ENCODE measurements at regions not wholly inside any gene's neighbourhood (a gene's known extent, or its start where the extent isn't known, plus 50 kb on each side); places are given as distances from the start of the nearest gene placed in this dataset.

GRCh38 chr14:97033556-97034081 lies 236.4 kb downstream of the VRK1 start:
- Histone ChIP-seq H3K4me1 (no peaks in the 10 kb centered on the region), H3K27me3 (ENCODE audit: insufficient read depth in 3 of 3, low read length in 2 of 3) (peaks cover 0 to 32% (median 4%) of the 10 kb centered on the region in 3 donors), H3K36me3 (ENCODE audit: insufficient read depth in 1 of 2, low read depth in 1 of 2) (no peaks in the 10 kb centered on the region), H3K4me3 (no peak overlapping the region), H3K9me3 (no peaks in the 10 kb centered on the region), H3K27ac (no peak overlapping the region)
- intact Hi-C loops (cut with DNase I) = no loop called here
- ATAC-seq (no peak), DNase-seq (no peak)
- 21 to 23% (median 22%) methylated on average over 31 to 32 of the region's 32 CpGs for WGBS, 3 donors
- no peak for TF ChIP-seq CTCF (IDR thresholded peaks at IDR 0.05)

- DNase-seq = no peak
- intact Hi-C loops (cut with DNase I) = no loop called here
- TF ChIP-seq CTCF (IDR thresholded peaks at IDR 0.05) = no peak
- H3K27ac ChIP-seq = no peak overlapping the region
- H3K27me3 ChIP-seq (ENCODE audit: insufficient read depth in 3 of 3, low read length in 2 of 3) = peaks cover 0 to 30% (median 4%) of the 10 kb centered on the region in 3 donors
- WGBS, 3 donors = 65 to 74% (median 70%) methylated on average over 16 of the region's 16 CpGs
- no peaks in the 10 kb centered on the region for H3K36me3 ChIP-seq (ENCODE audit: insufficient read depth in 1 of 2, low read depth in 1 of 2)
- no peak for ATAC-seq
- H3K4me3 ChIP-seq = no peak overlapping the region
- H3K4me1 ChIP-seq = no peaks in the 10 kb centered on the region
- H3K9me3 ChIP-seq = peaks cover 20% of the 10 kb centered on the region
Observed at GRCh38 chr14:97036086-97036852, 239.1 kb downstream of the VRK1 start.

DNA sequence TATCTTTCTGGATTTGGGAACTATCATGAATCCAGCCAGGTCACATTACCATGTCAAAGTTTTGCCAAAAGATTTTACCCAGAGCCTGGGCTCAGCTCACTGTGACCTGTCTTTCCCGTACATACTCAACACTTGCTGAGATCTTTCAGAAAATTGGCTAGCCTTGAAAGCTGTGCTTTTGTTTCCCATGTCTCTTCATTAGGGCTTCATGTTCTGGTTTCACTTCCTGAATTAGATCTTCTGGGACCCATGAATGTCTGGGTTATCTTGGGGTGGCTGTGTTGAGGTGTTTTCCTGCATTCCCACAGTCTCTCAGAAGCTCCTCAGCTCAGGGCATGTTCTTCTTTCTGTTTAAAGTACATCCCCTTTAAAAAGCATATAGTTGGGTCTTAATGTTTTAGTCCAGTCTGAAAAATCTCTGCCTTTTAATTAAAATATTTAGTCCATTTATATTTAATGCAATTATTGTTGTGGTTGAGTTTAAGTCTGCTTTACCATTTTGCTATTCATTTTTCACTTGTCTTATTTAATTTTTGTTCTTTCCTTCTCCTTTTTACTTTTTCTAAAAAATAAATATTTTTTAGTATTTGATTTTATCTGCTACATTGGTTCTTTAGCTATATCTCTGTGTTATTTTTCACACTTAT lies 242.7 kb downstream of the VRK1 start:
- intact Hi-C loops (cut with DNase I) = no loop called here
- Histone ChIP-seq H3K4me1 (no peaks in the 10 kb centered on the region), H3K4me3 (no peak overlapping the region), H3K36me3 (ENCODE audit: insufficient read depth in 1 of 2, low read depth in 1 of 2) (no peaks in the 10 kb centered on the region), H3K27ac (no peak overlapping the region), H3K9me3 (peaks cover 20% of the 10 kb centered on the region), H3K27me3 (ENCODE audit: insufficient read depth in 3 of 3, low read length in 2 of 3) (peaks cover 0 to 6% (median 0%) of the 10 kb centered on the region in 3 donors)
- ATAC-seq (no peak), DNase-seq (no peak)
- no peak for TF ChIP-seq CTCF (IDR thresholded peaks at IDR 0.05)
- WGBS, 3 donors = 59 to 64% (median 61%) methylated on average over 1 of the region's 1 CpG

DNA sequence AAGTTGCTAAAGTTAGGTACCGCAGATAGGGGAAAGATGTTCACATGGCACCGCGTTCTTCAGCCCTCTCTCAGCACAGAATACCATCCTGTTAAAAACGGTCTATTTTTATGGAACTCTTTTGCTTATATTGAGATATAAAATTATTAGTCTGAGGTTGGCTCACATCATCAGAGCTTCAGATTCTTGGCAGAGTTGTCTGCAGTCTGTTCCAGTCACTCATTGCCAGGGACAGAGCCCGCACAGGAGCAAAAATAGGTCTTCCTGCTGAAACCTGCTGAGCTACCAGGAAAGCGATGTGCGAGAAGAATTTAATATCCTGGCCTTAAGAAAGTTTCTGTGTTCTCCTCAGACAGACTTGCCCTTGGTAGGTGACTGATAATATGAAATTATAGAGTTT lies 249.8 kb downstream of the VRK1 start:
- no peak overlapping the region for H3K27ac ChIP-seq
- no peaks in the 10 kb centered on the region for H3K27me3 ChIP-seq (ENCODE audit: insufficient read depth in 3 of 3, low read length in 2 of 3)
- ATAC-seq (no peak), DNase-seq (no peak)
- H3K4me3 ChIP-seq = no peak overlapping the region
- no peaks in the 10 kb centered on the region for H3K36me3 ChIP-seq (ENCODE audit: insufficient read depth in 1 of 2, low read depth in 1 of 2)
- no peaks in the 10 kb centered on the region for H3K4me1 ChIP-seq
- no peak for TF ChIP-seq CTCF (IDR thresholded peaks at IDR 0.05)
- 58 to 62% (median 61%) methylated on average over 7 of the region's 7 CpGs for WGBS, 3 donors
- no peaks in the 10 kb centered on the region for H3K9me3 ChIP-seq
- intact Hi-C loops (cut with DNase I) = no loop called here

Measured in psoas muscle (tissue), 7 donors.